Right lobe of liver (tissue), 4 donors: ENCODE measurements at regions not wholly inside any gene's neighbourhood (a gene's known extent, or its start where the extent isn't known, plus 50 kb on each side); places are given as distances from the start of the nearest gene placed in this dataset.

Experiments
- CTCF ChIP-seq, 4 donors: fragments of 200-600 bp in 3 of 4; fragments of 450-650 bp in 1 of 4; IDR thresholded peaks; one replicate each; pipeline versions ENCODE4 v1.5.1 to v1.8.0; 2016 to 2022; ENCODE audit warnings: antibody characterized with exemption in 4 of 4, mild to moderate bottlenecking in 2 of 4
- POLR2A ChIP-seq: fragments of 450-650 bp; IDR thresholded peaks from one replicate; pipeline ENCODE4 v1.6.1; 2017; ENCODE audit warnings: antibody characterized with exemption, mild to moderate bottlenecking
- donor health status: DM: no; HTN: no; CAD: no.
- donor health status: DM: no; HTN: no; CAD: no.
- donor health status: DM: no; HTN: yes; CAD: no.

- TF ChIP-seq CTCF (IDR thresholded peaks at IDR 0.05) (no peak), POLR2A (no peak)
Measured at GRCh38 chr1:37161171-37161570, 126.9 kb upstream of the GRIK3 start.
